RWPE2 (cell line): ENCODE measurements at regions not wholly inside any gene's neighbourhood (a gene's known extent, or its start where the extent isn't known, plus 50 kb on each side); places are given as distances from the start of the nearest gene placed in this dataset.

Source experiments
- ATAC-seq: fragments of 200-7000 bp; cut with Tn5 transposase; 3 replicates; pipeline ENCODE4 v1.9.1; 2021; ENCODE audit warnings: low read depth
- DNase-seq: peaks from one replicate; pipeline ENCODE4 v3.0.0-alpha.2; 2020; ENCODE audit warnings: low spot score
- H3K27ac ChIP-seq: fragments of 450-650 bp; 2 replicates; pipeline ENCODE4 v1.5.1; 2017; ENCODE audit warnings: mild to moderate bottlenecking; ENCODE audit not compliant: poor library complexity, severe bottlenecking
- H3K27me3 ChIP-seq: fragments of 250-450 bp; sonication (Bioruptor Pico); 2 replicates; pipeline ENCODE4 v1.5.1; 2021; ENCODE audit warnings: mild to moderate bottlenecking, moderate library complexity; ENCODE audit not compliant: insufficient read depth, poor library complexity, severe bottlenecking
- H3K36me3 ChIP-seq: fragments of 250-450 bp; sonication (Bioruptor Pico); 2 replicates; pipeline ENCODE4 v1.5.1; 2020; ENCODE audit warnings: low read depth, mild to moderate bottlenecking, moderate library complexity
- H3K4me1 ChIP-seq: fragments of 250-450 bp; sonication (Bioruptor Pico); 2 replicates; pipeline ENCODE4 v1.5.1; 2021; ENCODE audit warnings: mild to moderate bottlenecking, moderate library complexity; ENCODE audit not compliant: insufficient read depth, poor library complexity, severe bottlenecking
- H3K4me3 ChIP-seq: fragments of 250-450 bp; sonication (Bioruptor Pico); 2 replicates; pipeline ENCODE4 v1.5.1; 2021; ENCODE audit warnings: mild to moderate bottlenecking, moderate library complexity; ENCODE audit not compliant: severe bottlenecking
- H3K9me3 ChIP-seq: fragments of 250-450 bp; sonication (Bioruptor Pico); 2 replicates; pipeline ENCODE4 v1.5.1; 2021; ENCODE audit warnings: mild to moderate bottlenecking, moderate library complexity; ENCODE audit not compliant: severe bottlenecking
- CTCF ChIP-seq: fragments of 450-650 bp; IDR thresholded peaks from one replicate; pipeline ENCODE4 v1.5.1; 2017; ENCODE audit warnings: mild to moderate bottlenecking, moderate library complexity; ENCODE audit not compliant: poor library complexity, severe bottlenecking

GRCh38 chr5:152884006-152884405 is 478.9 kb upstream of the NMUR2 start:
- no peaks in the 10 kb centered on the region for H3K4me1 ChIP-seq
- ATAC-seq (no peak), DNase-seq (no peak)
- H3K9me3 ChIP-seq: no peaks in the 10 kb centered on the region
- H3K4me3 ChIP-seq: no peak overlapping the region
- no peaks in the 10 kb centered on the region for H3K27me3 ChIP-seq
- H3K36me3 ChIP-seq: no peaks in the 10 kb centered on the region
- no peak for TF ChIP-seq CTCF
- no peak overlapping the region for H3K27ac ChIP-seq

- DNase-seq (no peak), ATAC-seq (no peak)
- H3K4me1 ChIP-seq: no peaks in the 10 kb centered on the region
- H3K36me3 ChIP-seq: no peaks in the 10 kb centered on the region
- no peaks in the 10 kb centered on the region for H3K27me3 ChIP-seq
- H3K27ac ChIP-seq: no peak overlapping the region
- TF ChIP-seq CTCF: no peak
- no peak overlapping the region for H3K4me3 ChIP-seq
- no peaks in the 10 kb centered on the region for H3K9me3 ChIP-seq
Measured at GRCh38 chr5:152900332-152900731, 495.3 kb upstream of the NMUR2 start.

- ATAC-seq: no peak
- Histone ChIP-seq H3K36me3 (no peaks in the 10 kb centered on the region), H3K4me3 (no peak overlapping the region), H3K27ac (no peak overlapping the region), H3K9me3 (no peaks in the 10 kb centered on the region), H3K27me3 (peaks cover 3% of the 10 kb centered on the region), H3K4me1 (no peaks in the 10 kb centered on the region)
- no peak for DNase-seq
- TF ChIP-seq CTCF: no peak
Measured at GRCh38 chr5:152901754-152902153, 496.7 kb upstream of the NMUR2 start.

GRCh38 chr5:152905286-152905685 is 500.2 kb upstream of the NMUR2 start:
- Histone ChIP-seq H3K36me3 (no peaks in the 10 kb centered on the region), H3K27me3 (peaks cover 3% of the 10 kb centered on the region), H3K4me3 (no peak overlapping the region), H3K27ac (no peak overlapping the region), H3K9me3 (no peaks in the 10 kb centered on the region), H3K4me1 (no peaks in the 10 kb centered on the region)
- no peak for DNase-seq
- no peak for TF ChIP-seq CTCF
- no peak for ATAC-seq

GRCh38 chr5:152907488-152908245 is 502.6 kb upstream of the NMUR2 start:
- TF ChIP-seq CTCF: no peak
- Histone ChIP-seq H3K9me3 (no peaks in the 10 kb centered on the region), H3K27me3 (peaks cover 3% of the 10 kb centered on the region), H3K27ac (no peak overlapping the region), H3K4me3 (no peak overlapping the region), H3K36me3 (no peaks in the 10 kb centered on the region), H3K4me1 (no peaks in the 10 kb centered on the region)
- DNase-seq: no peak
- ATAC-seq: no peak
